Neural progenitor cell (in vitro differentiated cells): ENCODE measurements at regions not wholly inside any gene's neighbourhood (a gene's known extent, or its start where the extent isn't known, plus 50 kb on each side); places are given as distances from the start of the nearest gene placed in this dataset.
A peak's percentile ranks its signal among the peaks of the same experiment; 100 is the strongest.

ENCODE experiments used
- DNase-seq: peaks from one replicate; pipeline ENCODE4 v3.0.0-alpha.2; 2016; ENCODE audit warnings: low spot score
- H2AFZ ChIP-seq: fragments of 200-600 bp; sonication (generic); replicated peaks from 2 replicates; pipeline ENCODE4 v1.6.1; 2016; ENCODE audit warnings: antibody characterized with exemption
- H3F3A ChIP-seq: fragments of 200-600 bp; sonication (generic); 2 replicates; pipeline ENCODE4 v1.6.1; 2016; ENCODE audit warnings: antibody characterized with exemption, low read depth
- H3K27ac ChIP-seq: fragments of 200-600 bp; sonication (generic); 2 replicates; pipeline ENCODE4 v1.5.1; 2016; ENCODE audit warnings: mild to moderate bottlenecking
- H3K27me3 ChIP-seq: fragments of 200-600 bp; sonication (generic); 2 replicates; pipeline ENCODE4 v1.6.1; 2016; ENCODE audit warnings: mild to moderate bottlenecking, moderate library complexity
- H3K36me3 ChIP-seq: fragments of 200-600 bp; sonication (generic); 2 replicates; pipeline ENCODE4 v1.5.1; 2016
- H3K4me1 ChIP-seq: fragments of 200-600 bp; sonication (generic); 2 replicates; pipeline ENCODE4 v1.6.1; 2016; ENCODE audit warnings: mixed run types
- H3K4me2 ChIP-seq: fragments of 200-600 bp; sonication (generic); 2 replicates; pipeline ENCODE4 v1.6.1; 2016
- H3K4me3 ChIP-seq: fragments of 200-600 bp; sonication (generic); 2 replicates; pipeline ENCODE4 v1.5.1; 2016
- H3K79me2 ChIP-seq: fragments of 200-600 bp; sonication (generic); 2 replicates; pipeline ENCODE4 v1.6.1; 2016; ENCODE audit warnings: low read depth
- H3K9ac ChIP-seq: fragments of 200-600 bp; sonication (generic); 2 replicates; pipeline ENCODE4 v1.6.1; 2016
- H3K9me3 ChIP-seq: fragments of 200-600 bp; sonication (generic); 2 replicates; pipeline ENCODE4 v1.5.1; 2016; ENCODE audit warnings: low read depth
- H4K20me1 ChIP-seq: fragments of 200-600 bp; sonication (generic); 2 replicates; pipeline ENCODE4 v1.6.1; 2016; ENCODE audit warnings: low read depth
- H3K27ac Mint-ChIP-seq: 3 replicates; pipeline ENCODE4 v1.8.0; 2021; ENCODE audit warnings: mixed read lengths
- H3K27me3 Mint-ChIP-seq: 2 replicates; pipeline ENCODE4 v1.8.0; 2022; ENCODE audit warnings: low read depth, mild to moderate bottlenecking, inconsistent platforms, moderate library complexity, mixed read lengths; ENCODE audit not compliant: insufficient read depth
- H3K36me3 Mint-ChIP-seq: 3 replicates; pipeline ENCODE4 v1.8.0; 2021; ENCODE audit warnings: mixed read lengths
- H3K4me1 Mint-ChIP-seq: 3 replicates; pipeline ENCODE4 v1.8.0; 2021; ENCODE audit warnings: mixed read lengths
- H3K4me3 Mint-ChIP-seq: 3 replicates; pipeline ENCODE4 v1.8.0; 2021; ENCODE audit warnings: mild to moderate bottlenecking, moderate library complexity, mixed read lengths
- H3K9me3 Mint-ChIP-seq: 3 replicates; pipeline ENCODE4 v1.8.0; 2020; ENCODE audit warnings: mixed read lengths
- CTCF ChIP-seq: fragments of 200-600 bp; sonication (generic); IDR thresholded peaks from 2 replicates; pipeline ENCODE4 v1.5.1; 2017; ENCODE audit warnings: antibody characterized with exemption, mild to moderate bottlenecking
- EZH2 ChIP-seq: fragments of 200-600 bp; sonication (generic); IDR thresholded peaks from 2 replicates; pipeline ENCODE4 v1.6.1; 2017; ENCODE audit warnings: antibody characterized with exemption, mild to moderate bottlenecking, moderate library complexity
- EZH2phosphoT487 ChIP-seq: fragments of 200-600 bp; sonication (generic); IDR thresholded peaks from 2 replicates; pipeline ENCODE4 v1.6.1; 2017; ENCODE audit warnings: antibody characterized with exemption

GRCh38 chr2:219857751-219858150 lies 230.3 kb downstream of the SLC4A3 start:
- Histone ChIP-seq H3K4me3 (no peak overlapping the region), H2AFZ (no peak overlapping the region), H3K79me2 (no peaks in the 10 kb centered on the region), H3K36me3 (no peaks in the 10 kb centered on the region), H3K4me2 (no peak overlapping the region), H3K27ac (no peak overlapping the region), H3K9me3 (no peaks in the 10 kb centered on the region), H4K20me1 (no peaks in the 10 kb centered on the region), H3K27me3 (no peaks in the 10 kb centered on the region), H3F3A (peaks cover 11% of the 10 kb centered on the region), H3K9ac (no peak overlapping the region), H3K4me1 (peaks cover 23% of the 10 kb centered on the region)
- Mint-ChIP-seq H3K9me3 (peaks cover 2% of the 10 kb centered on the region), H3K27me3 (peaks cover 8% of the 10 kb centered on the region), H3K36me3 (no peaks in the 10 kb centered on the region), H3K4me1 (peaks cover 17% of the 10 kb centered on the region), H3K27ac (peak overlapping the region; percentile 58), H3K4me3 (no peak overlapping the region)
- DNase-seq = no peak
- no peak for TF ChIP-seq EZH2phosphoT487
- TF ChIP-seq CTCF = no peak
- no peak for TF ChIP-seq EZH2

GRCh38 chr2:219861307-219861706 lies 233.9 kb downstream of the SLC4A3 start:
- H3K9me3 Mint-ChIP-seq = peaks cover 15% of the 10 kb centered on the region
- peaks cover 1% of the 10 kb centered on the region for H3K36me3 Mint-ChIP-seq
- H3K4me1 Mint-ChIP-seq = peaks cover 38% of the 10 kb centered on the region
- Histone ChIP-seq H3K79me2 (no peaks in the 10 kb centered on the region), H3K27me3 (no peaks in the 10 kb centered on the region), H4K20me1 (no peaks in the 10 kb centered on the region), H3K9me3 (no peaks in the 10 kb centered on the region), H3K36me3 (no peaks in the 10 kb centered on the region), H2AFZ (no peak overlapping the region), H3K4me1 (peaks cover 17% of the 10 kb centered on the region), H3K9ac (no peak overlapping the region), H3K4me2 (no peak overlapping the region), H3K4me3 (no peak overlapping the region), H3F3A (no peaks in the 10 kb centered on the region), H3K27ac (peak overlapping the region; percentile 60)
- DNase-seq = no peak
- peak overlapping the region; percentile 65 for H3K27ac Mint-ChIP-seq
- peaks cover 6% of the 10 kb centered on the region for H3K27me3 Mint-ChIP-seq
- TF ChIP-seq CTCF (no peak), EZH2 (no peak), EZH2phosphoT487 (no peak)
- H3K4me3 Mint-ChIP-seq = no peak overlapping the region

- Mint-ChIP-seq H3K4me3 (no peak overlapping the region), H3K9me3 (peaks cover 23% of the 10 kb centered on the region), H3K27me3 (peaks cover 3% of the 10 kb centered on the region), H3K36me3 (peaks cover 6% of the 10 kb centered on the region), H3K27ac (peak overlapping the region; percentile 62), H3K4me1 (peaks cover 26% of the 10 kb centered on the region)
- H3K36me3 ChIP-seq = no peaks in the 10 kb centered on the region
- no peak for DNase-seq
- H3K9ac ChIP-seq = no peak overlapping the region
- no peak for TF ChIP-seq CTCF
- no peak for TF ChIP-seq EZH2phosphoT487
- no peak for TF ChIP-seq EZH2
- no peaks in the 10 kb centered on the region for H3K9me3 ChIP-seq
- peaks cover 10% of the 10 kb centered on the region for H3K4me1 ChIP-seq
- no peaks in the 10 kb centered on the region for H3K79me2 ChIP-seq
- H3F3A ChIP-seq = no peaks in the 10 kb centered on the region
- no peak overlapping the region for H3K4me3 ChIP-seq
- H3K27me3 ChIP-seq = no peaks in the 10 kb centered on the region
- H2AFZ ChIP-seq = no peak overlapping the region
- H4K20me1 ChIP-seq = no peaks in the 10 kb centered on the region
- H3K27ac ChIP-seq = no peak overlapping the region
- H3K4me2 ChIP-seq = no peak overlapping the region
Measured at GRCh38 chr2:219864154-219864553, 236.7 kb downstream of the SLC4A3 start.
